D721Med (cell line): ENCODE measurements at regions not wholly inside any gene's neighbourhood (a gene's known extent, or its start where the extent isn't known, plus 50 kb on each side); places are given as distances from the start of the nearest gene placed in this dataset.

Experiments used
- DNase-seq: peaks from one replicate; pipeline ENCODE4 v3.0.0; 2011; ENCODE audit warnings: low spot score; ENCODE audit not compliant: insufficient read length
- FAIRE-seq: peaks from 2 replicates; lab custom pipeline; 2011; peaks lifted over from hg19 to GRCh38; lab: Jason Lieb, UNC
- TF ChIP-seq, protein P1 (sequence below): IDR thresholded peaks from 2 replicates; pipeline ENCODE4 v1.5.1; 2012; ENCODE audit warnings: mild to moderate bottlenecking, control low read depth; ENCODE audit not compliant: insufficient read depth; ENCODE audit errors: missing control alignments

GRCh38 chr16:55120826-55121225 lies 190.2 kb downstream of the IRX5 start:
- no peak for DNase-seq
- FAIRE-seq = no peak
- TF ChIP-seq, protein P1, sequence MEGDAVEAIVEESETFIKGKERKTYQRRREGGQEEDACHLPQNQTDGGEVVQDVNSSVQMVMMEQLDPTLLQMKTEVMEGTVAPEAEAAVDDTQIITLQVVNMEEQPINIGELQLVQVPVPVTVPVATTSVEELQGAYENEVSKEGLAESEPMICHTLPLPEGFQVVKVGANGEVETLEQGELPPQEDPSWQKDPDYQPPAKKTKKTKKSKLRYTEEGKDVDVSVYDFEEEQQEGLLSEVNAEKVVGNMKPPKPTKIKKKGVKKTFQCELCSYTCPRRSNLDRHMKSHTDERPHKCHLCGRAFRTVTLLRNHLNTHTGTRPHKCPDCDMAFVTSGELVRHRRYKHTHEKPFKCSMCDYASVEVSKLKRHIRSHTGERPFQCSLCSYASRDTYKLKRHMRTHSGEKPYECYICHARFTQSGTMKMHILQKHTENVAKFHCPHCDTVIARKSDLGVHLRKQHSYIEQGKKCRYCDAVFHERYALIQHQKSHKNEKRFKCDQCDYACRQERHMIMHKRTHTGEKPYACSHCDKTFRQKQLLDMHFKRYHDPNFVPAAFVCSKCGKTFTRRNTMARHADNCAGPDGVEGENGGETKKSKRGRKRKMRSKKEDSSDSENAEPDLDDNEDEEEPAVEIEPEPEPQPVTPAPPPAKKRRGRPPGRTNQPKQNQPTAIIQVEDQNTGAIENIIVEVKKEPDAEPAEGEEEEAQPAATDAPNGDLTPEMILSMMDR = no peak

DNA sequence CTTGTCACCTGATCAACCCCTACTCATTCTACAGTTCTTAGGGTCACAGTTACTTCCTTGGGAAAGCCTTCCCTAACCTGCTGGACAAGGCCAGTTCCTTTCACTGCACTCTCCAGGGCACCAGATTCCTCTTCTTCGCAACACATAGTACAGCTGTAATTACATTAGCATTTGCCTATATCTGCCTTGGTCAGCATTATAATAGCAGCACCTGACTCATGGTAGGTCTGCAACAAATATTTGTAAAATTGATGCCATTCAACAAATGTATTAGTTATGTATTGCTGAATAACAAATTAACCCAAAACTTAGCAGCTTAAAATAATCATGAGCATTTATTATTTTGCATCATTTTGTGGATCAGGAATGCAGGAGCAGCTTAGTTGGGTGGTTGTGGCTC lies 193.0 kb downstream of the IRX5 start:
- DNase-seq = no peak
- TF ChIP-seq, protein P1 = no peak
- FAIRE-seq = no peak

- TF ChIP-seq, protein P1 = no peak
- FAIRE-seq = no peak
Observed at GRCh38 chr16:55125818-55126385, 195.2 kb downstream of the IRX5 start.

DNA sequence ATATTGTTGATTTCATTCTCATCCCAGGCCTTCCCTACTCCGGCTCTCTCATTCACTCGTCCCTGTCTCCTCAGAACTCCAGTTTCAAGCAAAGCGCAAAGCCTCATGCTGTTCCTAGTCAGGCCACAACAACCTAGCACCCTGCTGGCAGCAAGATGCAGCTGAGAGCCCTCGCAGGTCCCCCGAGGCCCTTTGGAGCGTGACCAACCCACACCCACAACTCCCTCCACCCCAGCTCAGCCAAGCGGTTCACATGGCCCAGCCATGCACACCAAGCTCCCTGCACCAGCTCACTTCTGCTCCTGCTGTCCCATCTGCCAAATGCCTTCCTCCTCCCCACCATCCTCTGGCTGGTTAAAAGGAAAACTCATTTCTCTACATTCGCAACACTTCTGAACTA lies 195.8 kb downstream of the IRX5 start:
- DNase-seq (no peak), FAIRE-seq (no peak)
- TF ChIP-seq, protein P1 = no peak

More at GRCh38 chr16:55125818-55126385, 195.2 kb downstream of the IRX5 start:
- no peak for DNase-seq

DNA sequence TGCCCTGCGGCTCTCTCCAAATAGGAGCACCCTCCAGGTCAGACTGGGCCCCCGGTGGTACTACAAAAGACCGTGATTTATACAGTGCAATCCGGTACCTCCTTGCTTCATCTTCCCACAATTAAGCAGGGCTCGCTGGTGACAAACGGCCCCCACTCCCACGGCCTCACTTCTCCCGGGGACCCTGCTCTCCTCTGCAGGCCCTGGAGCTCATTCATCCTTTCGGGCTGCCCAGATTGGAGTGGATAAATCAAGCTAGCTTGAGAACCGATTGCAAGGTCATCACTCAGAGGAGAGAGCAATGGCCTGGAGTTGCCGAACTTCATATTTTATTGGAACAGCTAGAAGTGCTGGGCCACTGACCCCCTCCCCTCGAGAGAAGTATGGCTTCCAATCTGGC lies 193.5 kb upstream of the IRX6 start:
- TF ChIP-seq, protein P1 = no peak
- FAIRE-seq = no peak
- DNase-seq = no peak

DNA sequence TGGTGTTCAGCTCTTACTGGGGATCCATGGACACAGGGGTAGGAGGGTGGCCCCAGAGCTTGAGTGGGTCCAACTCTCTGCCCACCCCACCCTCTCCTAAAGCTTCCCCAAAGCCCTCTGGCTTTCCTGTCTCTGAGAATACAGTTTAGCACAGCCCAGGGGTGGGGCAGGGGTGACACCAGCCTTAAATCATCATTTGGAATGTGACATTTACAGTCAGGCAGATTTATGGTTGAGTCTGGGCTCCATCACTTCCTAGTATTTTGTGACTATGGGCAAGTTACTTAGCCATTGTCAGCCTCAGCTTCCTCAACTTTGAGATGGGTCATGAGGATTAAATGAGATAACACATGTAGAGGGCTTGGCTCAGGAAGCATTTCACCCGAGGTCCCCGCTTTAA lies 193.1 kb upstream of the IRX6 start:
- no peak for DNase-seq
- TF ChIP-seq, protein P1 = no peak
- no peak for FAIRE-seq

DNA sequence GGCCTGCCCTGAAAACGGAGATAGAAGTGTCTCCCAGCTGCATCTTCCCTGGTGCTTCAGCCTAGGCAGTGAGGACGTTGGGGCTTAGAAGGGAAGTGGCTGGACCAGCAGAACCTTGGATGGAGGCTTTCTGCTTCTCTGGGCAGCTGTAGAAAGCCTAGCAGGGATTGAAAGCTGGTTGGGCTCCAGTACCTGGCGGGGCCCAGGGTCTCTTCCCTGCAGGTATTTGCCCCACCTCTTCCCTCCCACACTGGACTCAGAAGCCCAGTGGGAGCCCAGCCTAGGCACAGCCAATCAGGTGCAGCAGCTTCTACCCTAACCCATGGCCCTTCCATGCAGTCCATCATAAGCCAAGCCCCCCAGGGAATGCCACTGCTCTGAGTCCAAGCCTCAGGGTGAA lies 190.3 kb upstream of the IRX6 start:
- DNase-seq = no peak
- FAIRE-seq = no peak
- TF ChIP-seq, protein P1 = no peak
